SH-SY5Y (cell line): ENCODE measurements at regions not wholly inside any gene's neighbourhood (a gene's known extent, or its start where the extent isn't known, plus 50 kb on each side); places are given as distances from the start of the nearest gene placed in this dataset.

Experiments used
- GATA2 ChIP-seq: IDR thresholded peaks from 2 replicates; pipeline ENCODE4 v1.6.1; 2011; ENCODE audit warnings: mild to moderate bottlenecking, low read depth, low read length
- GATA3 ChIP-seq: IDR thresholded peaks from 2 replicates; pipeline ENCODE4 v1.6.1; 2011; ENCODE audit warnings: low read depth, mild to moderate bottlenecking, low read length, moderate library complexity

- TF ChIP-seq GATA2 = no peak
- TF ChIP-seq GATA3 = no peak
These were observed 97.6 kb upstream of the SEMA6A start for GRCh38 chr5:116672203-116672602.
